GM21529 (cell line): ENCODE measurements at regions not wholly inside any gene's neighbourhood (a gene's known extent, or its start where the extent isn't known, plus 50 kb on each side); places are given as distances from the start of the nearest gene placed in this dataset.
"Not testable (repeated sequence)": the region's sequence is repeated elsewhere in the genome, so short reads cannot be mapped to it uniquely, and the experiment has no call there.

Source experiments
- ATAC-seq: cut with Tn5 transposase; IDR thresholded peaks from one replicate; pipeline ENCODE4 v1.9.1; 2021; ENCODE audit not compliant: unreplicated experiment

GRCh38 chr2:34494192-34494591 is 895.1 kb upstream of the FAM98A start:
- ATAC-seq, result not testable (repeated sequence)

DNA sequence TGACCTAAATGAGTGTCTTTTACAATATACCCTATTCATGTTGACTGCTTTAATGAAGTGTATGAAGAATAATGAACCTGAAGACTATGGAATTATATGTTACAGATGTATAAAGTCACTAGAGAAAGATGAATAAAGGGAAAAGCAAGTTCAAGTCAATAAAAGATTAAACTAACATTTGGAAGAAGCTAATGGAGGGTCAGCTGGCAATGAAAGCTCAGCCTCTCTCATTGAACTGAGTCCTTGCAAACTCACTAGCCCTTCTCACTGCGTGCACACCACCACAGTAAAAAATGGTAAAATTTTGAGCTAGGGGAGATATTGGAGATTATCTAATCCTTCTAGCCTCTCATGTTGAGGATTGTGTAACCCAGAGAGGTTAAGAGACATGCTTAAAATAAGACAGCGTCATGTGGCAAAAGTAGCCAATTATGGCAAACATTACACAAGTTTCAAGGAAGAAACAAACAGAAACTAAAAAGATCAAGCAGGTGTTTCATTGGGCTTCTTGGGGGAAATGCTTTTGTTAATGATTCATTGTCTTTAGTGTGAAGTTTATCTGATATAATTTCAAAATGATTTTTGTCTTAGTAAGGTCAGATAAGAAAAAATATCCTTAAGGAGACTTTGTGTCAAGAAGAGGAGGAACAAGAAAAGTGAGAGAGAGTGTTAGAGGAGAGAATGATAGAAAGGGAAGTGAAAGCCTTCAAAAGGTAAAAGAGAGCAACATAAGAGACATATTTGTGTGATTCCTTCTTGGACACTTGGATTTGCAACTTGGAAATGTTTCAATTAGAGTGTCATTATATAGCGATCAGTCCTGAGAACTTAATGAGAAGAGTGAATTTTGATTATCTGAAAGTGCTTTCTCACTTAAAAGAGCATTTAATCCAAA is 893.7 kb upstream of the FAM98A start:
- ATAC-seq, result no peak

- no peak for ATAC-seq
These were observed 887.9 kb upstream of the FAM98A start for GRCh38 chr2:34486965-34487364.

DNA sequence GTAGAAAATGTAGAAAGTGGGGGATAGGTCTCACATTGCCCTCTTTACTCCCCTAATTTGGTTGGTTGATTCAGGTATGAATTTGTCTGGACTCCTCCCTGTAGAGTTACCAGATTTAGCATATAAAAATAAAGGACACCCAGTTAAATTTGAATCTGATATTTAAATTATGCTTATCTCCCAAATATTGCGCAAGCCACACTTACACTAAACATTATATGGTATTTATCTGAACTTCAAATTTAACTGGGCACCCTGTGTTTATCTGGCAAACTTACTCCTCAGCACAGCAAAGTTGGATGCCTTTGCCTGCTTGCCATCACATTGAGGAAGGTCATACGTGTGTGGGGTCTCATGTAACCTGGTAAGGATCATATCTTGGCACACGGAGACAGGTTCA is 882.4 kb upstream of the FAM98A start:
- no peak for ATAC-seq

DNA sequence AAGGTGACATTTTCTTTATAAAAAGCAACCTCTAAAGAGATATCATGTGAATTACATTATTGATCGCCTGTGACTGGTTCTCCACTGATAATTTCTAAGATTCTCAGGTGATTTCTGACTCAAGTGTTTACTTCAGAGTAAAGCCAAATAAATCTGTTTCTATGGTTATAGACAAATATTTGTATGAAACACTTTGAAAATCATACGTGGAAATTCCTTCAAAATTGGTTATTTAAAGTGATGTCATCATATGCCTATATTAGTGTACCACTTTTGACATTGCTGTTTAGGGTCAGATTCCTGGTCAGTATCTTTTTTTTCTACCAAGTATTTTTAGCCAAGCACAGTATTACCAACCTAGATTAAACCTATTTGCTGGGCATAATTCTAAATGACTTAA is 881.3 kb upstream of the FAM98A start:
- ATAC-seq, result no peak

- no peak for ATAC-seq
These were observed 876.1 kb upstream of the FAM98A start for GRCh38 chr2:34475156-34475555.

DNA sequence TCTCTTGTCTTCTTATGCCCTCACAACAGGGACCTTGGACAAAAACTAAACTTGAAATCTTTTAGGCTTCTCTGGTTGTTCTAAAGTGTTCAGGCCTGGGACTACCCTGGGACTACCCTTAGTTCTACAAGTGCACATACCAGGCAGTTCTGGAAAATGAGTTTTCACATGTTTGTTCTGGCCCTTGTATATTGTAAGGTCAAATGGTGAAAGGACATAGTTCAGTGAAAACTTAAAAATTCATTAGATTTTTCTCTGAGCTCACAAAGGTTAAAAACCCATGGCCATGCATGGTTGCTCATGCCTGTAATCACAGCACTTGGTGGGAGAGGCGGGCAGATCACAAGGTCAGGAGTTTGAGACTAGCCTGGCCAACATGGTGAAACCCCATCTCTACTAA is 875.5 kb upstream of the FAM98A start:
- ATAC-seq, result no peak

DNA sequence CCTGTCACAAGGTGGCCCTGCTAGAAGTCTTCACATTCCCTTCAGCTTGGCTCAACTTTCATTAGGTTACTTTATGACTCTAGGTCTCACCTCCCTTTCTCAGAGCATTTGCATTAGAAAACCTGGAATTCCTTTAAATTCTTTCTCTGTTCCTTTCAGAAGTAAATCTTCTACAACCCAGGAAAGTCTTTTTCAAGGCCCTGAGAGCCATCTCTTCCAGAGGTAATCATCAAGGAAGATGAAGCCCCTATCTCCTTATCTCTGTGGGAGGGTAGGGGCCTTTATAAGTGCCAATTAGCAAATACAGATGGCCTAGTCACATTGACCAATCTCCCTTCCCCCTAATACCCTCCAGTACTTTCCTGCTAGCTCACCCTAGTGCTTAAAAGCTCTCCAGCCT is 848.0 kb upstream of the FAM98A start:
- no peak for ATAC-seq

GRCh38 chr2:34423301-34423700 is 824.2 kb upstream of the FAM98A start:
- no peak for ATAC-seq

GRCh38 chr2:34419856-34420255 is 820.8 kb upstream of the FAM98A start:
- ATAC-seq, result no peak

- ATAC-seq, result no peak
These were observed 817.8 kb upstream of the FAM98A start for GRCh38 chr2:34416856-34417255.

DNA sequence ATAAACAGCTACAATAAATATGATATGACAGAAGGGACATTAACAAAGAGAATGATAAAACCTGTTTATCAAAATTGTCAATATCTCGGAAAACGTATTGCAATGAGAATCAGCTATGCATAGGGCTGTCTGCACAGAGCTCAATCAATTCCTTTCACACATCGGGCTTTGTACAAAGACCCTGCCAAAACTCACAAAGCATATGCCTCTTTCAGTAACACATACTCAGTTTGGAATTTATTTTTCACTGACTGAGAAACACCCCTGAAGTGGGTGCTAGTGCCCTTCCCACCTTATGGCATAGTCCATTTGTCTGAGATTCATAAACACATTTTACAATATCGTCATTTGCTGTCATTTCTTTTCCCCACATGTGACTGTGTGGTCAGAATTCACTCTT is 815.8 kb upstream of the FAM98A start:
- no peak for ATAC-seq

DNA sequence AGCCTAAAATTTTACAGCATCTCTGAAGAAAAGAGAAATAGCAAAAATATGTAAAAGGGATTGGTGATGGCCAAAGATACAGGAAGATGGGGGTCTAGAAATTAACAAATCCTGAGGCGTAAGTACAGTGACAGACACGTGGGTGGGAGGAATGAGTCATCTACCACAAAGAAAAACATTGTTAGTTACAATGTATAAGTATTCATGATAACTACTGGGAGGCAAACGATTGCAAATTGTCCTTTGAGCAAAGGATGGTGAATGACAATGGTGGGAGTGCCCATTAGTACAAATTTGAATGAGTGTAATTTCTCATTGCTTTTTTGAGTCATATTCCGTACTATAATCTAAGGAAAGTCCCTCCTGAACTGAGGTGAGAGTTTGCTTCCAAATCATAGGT is 809.0 kb upstream of the FAM98A start:
- no peak for ATAC-seq

GRCh38 chr2:34403512-34403911 is 804.4 kb upstream of the FAM98A start:
- no peak for ATAC-seq

- ATAC-seq, result no peak
These were observed 803.3 kb upstream of the FAM98A start for GRCh38 chr2:34402376-34402775.

GRCh38 chr2:34401186-34401585 is 802.1 kb upstream of the FAM98A start:
- ATAC-seq, result no peak

GRCh38 chr2:34388446-34388845 is 789.3 kb upstream of the FAM98A start:
- no peak for ATAC-seq

DNA sequence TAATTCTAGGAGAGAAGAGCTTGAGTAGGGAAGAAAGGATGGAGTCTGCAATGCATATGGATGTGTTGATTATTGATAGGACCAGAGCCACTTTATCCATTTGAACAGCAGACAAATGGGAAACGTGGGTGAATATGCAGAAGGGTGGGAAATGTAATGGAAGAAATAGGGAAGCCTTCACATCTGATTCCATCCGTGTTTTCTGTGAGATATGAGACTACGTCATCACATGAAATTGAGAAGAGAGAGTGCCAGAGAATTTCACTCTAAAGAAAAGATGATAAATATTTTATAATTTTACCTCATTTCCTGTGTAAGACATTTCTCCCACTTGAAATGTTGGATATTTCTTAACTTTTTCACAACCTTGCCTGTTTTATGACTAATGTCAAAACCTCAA is 788.4 kb upstream of the FAM98A start:
- no peak for ATAC-seq

- ATAC-seq, result no peak
These were observed 780.5 kb upstream of the FAM98A start for GRCh38 chr2:34379586-34379985.

DNA sequence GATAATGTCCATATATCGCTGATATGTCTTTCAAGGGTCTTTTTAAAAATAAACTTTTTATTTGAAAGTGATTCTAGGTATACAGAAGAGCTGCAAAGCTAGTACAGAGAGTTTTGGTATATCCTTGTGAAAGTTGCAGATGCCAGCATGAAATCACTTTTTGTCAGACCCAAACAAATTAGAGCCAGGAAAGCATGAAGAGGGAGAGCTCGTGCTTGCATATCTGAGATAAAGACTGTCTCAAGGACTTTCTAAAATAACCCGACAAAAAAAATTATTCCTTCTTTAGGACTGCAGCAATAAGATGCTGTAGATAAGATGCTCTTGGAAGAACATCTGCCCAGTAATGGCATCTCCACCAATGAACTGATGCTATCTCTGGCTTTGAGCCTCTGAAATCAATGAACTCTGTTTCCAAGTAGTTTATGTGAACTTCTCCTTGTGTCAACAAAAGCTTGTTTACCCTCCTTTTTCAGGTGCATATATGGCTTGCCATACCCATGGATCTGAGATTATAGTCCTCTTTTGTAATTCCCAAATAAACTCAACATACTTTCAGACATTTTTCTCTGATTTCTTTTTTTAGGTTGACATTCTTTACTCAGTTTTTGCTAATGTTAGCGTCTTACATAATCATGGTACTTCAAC is 774.6 kb upstream of the FAM98A start:
- ATAC-seq, result no peak

DNA sequence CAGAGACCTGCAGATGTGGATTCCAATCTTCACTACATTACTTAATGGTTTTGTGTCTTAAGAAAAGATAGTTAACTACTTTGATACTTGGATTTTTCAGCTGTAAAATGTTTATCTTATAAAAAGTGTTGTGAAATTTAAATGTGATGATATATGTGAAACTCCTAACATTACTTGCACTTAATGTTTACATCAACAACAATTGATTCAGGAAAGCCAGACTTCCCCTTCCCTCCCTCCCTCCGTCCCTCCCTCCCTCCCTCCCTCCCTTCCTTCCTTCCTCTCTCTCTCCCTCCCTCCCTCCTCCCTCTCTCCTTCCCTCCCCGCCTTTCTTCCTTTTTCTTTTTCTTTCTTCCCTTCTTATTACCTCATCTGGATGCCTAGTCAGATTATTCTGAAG is 773.9 kb upstream of the FAM98A start:
- ATAC-seq, result no peak

- ATAC-seq, result no peak
These were observed 772.6 kb upstream of the FAM98A start for GRCh38 chr2:34371711-34372110.

DNA sequence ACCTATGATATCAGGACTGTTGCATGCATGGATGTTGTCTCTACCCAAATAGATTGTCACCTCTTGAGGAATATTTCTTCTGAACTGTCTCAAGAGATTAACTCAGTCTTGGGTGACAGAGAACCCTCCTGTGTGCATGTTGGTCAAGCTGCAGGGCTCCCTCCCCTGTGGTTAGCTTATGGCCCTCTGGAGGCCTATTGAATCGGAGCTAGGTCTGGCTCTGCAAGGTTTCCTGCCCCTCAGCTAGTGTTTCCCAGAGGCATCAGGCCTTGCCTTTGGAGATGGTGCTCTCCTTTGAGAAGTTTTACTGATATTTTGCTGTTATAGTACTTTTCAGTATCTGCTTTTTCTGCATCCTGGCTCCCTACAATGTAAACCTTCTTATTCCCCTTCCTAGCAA is 769.2 kb upstream of the FAM98A start:
- ATAC-seq, result no peak
